AML-193 (cell line): ENCODE measurements at regions not wholly inside any gene's neighbourhood (a gene's known extent, or its start where the extent isn't known, plus 50 kb on each side); places are given as distances from the start of the nearest gene placed in this dataset.

Experiments
- DNase-seq, 2 experiments: peaks; one replicate each; lab custom pipeline; 2025; lab: John Stamatoyannopoulos, UW

DNA sequence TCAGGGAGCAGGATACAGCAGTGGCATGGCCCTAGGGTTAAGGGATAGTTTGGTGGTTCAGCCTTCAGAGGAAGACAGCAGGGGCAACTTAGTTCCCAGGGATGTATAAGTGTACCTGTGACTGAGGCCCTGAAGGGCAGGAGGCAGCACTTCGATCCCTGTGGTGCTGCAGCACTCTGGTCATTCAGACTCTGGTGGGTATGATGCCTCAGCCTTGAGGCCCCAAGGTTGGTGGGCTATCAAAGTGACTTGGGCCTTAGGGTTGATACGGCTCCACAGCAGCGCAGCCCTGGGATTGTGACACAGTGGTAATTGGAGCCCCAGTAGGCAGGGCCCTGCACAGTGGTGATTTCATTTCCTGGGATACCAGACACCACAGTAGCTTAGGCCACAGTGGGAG, 1703.1 kb downstream of the PCDH7 start:
- no peak for DNase-seq

GRCh38 chr4:32425243-32425642, 1705.1 kb downstream of the PCDH7 start:
- no peak for DNase-seq

- no peak for DNase-seq
Measured at GRCh38 chr4:32427566-32427965, 1707.4 kb downstream of the PCDH7 start.

DNA sequence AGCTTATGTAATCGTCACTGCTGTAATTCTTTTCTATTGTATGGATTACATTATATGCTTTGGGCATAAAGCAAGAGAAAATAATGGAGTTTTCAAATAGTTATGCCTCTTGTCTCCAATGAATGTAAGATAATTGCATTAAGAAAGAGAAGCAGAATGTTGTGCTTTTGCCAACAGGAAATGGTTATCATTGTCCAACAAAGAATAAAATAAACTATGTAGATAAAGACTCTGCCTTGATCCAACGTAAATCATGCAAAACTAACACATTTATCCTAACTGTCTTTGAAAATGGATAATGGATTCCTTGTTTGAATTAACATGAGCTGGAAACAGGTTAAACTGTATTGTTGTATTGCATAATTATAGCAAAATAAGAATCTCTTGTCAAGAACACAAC, 1709.0 kb downstream of the PCDH7 start:
- DNase-seq, result no peak

- DNase-seq, result no peak
Measured at GRCh38 chr4:32435308-32435707, 1715.1 kb downstream of the PCDH7 start.

DNA sequence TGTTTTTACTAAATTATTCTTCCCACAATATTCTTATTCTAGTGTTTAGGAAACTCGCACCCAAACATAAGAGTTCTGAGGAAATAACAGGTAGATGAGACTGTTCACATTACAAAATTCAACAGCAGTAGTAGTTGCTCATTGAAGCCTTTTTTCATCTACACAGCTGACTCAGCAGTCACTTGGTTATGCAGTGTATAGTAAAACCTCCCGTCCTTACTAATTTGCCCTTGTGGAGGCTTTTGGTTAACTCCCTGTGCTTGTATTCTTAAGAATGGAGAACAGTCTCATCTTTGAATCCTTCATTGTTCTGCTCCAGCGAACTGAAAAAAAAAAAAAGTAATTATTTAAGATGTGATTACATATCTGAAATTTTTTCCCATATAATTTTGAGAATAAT, 1716.6 kb downstream of the PCDH7 start:
- DNase-seq, result no peak

DNA sequence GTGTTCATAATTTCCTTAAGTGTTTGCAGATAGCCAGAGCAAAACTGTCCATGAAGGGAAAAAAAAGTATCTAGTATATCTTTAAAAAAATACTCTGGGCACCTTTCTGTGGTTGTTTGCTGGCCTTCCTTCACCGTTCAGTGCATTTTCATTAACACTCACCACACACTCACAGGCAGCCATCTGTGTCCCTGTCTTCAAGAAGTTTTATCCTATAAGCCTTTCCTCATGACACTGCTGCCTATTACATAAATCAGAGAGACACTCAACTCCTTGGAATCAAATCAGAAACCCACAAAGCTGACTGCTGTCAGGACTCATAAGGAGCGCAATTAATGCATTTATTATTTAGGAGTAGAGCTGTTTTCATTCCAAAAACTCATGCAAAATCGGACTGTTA, 1720.2 kb downstream of the PCDH7 start:
- no peak for DNase-seq

DNA sequence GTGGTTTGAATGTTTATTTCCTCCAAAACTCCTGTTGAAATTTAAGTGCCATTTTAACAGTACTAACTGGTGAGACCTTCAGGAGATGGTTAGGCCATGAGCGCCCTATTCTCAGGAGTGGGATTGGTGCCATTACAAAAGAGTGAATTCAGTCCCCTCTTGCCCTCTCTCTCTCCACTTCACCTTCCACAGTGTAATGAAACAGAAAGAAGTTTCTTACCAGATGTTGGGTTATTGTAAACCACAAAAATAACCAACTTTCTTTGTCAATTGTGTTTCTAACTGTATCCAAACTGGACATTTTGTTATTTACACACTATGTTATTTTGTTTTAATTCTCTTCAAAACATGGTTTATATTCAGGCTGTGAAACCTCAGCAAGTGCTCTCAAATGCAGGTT, 1734.3 kb downstream of the PCDH7 start:
- DNase-seq, result no peak

- no peak for DNase-seq
Measured at GRCh38 chr4:32455231-32455630, 1735.1 kb downstream of the PCDH7 start.

GRCh38 chr4:32460972-32461371, 1740.8 kb downstream of the PCDH7 start:
- DNase-seq, result no peak

- DNase-seq, result peak in 1 of 2 experiments; percentile 17
Measured at GRCh38 chr4:32462944-32463343, 1742.8 kb downstream of the PCDH7 start.

DNA sequence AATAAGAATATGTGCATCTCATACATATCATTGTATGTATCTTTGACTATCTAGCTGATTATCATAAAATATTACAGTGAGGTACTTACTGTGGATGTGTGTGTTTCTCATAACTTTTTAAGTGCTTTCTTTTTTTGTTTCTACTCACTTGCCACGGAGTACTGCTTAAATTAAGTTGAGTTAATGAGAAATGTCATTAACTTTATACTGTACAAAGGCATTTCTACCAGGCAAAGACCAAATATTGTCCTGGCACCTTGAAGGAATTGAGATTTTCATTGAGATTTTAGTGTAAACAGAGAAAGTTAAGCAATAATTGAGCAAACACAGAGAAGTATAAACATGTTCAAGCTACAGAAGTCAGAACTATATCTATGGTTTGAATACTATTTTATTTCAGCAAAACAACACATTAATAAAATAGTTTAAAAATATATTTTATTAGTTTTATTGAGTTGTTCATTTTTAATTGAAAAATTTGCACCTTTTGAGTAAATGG, 1750.0 kb downstream of the PCDH7 start:
- DNase-seq, result no peak

DNA sequence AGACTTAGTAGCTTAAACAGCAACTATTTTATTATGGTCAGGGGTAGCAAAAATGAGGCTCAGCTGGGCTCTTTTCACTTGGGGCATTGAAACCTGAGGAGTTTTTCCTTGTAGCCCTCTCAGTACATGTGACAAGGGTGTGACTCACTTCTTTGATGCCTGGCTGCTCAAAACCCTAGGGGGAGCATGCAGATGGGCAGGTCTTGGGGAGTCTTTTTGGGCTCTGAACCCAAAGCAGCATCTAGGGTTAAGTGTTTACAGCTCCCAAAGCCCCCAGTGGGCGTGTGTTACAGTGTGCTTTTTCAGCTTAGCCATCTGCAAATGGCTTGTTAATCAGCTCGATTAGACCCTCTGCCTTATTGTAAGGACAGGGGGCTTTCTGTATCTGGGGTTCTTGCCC, 1752.7 kb downstream of the PCDH7 start:
- DNase-seq, result no peak

DNA sequence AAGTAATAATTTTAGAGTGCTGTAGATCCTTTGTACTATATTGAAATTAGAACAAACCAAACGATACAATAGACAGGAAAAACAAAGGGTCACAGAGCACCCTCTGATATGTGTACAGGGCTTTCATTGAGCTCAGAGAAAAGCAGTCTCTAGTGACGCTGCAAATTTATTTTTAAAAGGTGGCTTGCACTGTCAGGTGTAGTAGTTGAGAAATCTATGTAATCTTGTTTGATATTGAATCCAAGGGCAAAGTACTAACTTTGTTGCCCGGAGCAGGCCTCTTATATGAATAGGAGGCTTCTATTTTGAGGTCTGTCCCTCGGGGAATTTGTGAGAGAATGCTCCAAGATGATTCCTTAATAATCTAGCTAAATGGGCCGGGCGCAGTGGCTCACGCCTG, 1755.5 kb downstream of the PCDH7 start:
- no peak for DNase-seq

DNA sequence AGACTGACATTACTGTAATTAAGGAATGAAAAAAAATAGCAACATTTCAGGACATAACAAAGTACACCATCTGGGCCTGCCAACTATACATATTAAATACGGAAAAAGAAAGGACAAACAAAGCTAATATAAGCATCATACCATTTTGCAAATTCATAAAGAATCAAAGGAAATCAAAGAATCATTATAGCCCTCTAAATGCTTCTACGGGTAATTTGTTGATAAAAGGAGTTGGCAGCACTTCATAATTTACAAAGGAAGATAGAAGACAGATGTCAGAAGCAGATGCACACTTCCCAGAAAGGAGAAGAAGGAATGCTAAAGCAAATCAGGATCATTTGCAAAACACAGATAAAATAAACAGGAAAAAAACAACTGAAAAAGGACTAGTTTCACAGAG, 1757.3 kb downstream of the PCDH7 start:
- no peak for DNase-seq

DNA sequence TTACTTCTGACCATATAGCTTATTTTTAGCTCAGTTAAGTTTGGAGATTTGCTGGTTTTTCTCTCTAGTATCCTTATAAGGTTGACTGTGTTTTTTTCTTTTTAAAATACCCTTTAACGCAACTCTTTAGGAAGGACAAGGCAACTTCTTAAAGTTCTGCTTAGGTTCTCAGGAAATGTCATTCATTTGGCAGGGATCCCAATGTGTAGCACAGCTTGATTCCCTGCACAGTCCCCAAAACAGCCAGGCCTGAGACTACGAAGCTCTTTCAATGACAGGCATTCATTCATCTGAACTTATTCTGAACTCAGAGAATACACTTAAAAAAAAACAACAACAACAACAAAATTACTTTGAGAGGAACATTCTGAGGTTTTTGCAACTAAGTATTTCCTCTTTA, 1765.8 kb downstream of the PCDH7 start:
- DNase-seq, result no peak

DNA sequence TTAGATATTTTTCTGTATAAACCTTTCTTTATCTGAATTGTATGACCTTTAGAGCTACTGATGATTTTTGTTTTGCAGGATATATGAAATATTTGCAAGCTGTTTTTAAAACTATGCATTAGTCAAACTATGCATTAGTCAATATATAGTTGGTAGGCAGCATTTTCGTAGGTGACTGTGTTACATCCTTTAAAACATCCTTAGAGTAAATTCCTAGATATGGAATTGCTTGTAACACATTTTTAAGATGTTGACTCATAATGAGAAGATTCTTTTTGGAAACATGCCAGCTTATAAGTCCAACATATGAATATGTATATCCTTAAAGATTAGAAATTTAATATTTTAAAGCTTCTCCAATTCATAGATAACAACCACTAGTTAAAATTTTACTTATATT, 1768.5 kb downstream of the PCDH7 start:
- DNase-seq, result no peak

DNA sequence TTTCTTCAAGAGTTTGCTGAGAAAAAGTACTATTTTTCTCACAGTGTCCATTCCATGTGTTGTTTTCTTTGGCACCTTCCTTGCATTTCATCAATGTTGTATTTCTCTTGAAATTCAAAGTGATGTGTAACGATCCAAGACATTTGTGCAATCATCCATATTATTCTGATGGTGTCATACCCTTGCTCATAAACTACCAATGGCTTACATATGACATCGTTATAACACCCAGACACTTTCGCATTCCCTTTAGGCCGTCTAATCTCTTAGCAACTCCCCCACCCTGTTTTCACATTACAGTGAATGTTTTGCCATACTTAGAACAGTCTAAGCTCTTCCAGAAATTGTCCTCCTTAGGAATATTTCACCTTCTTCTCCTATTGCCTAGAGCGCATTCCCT, 1779.0 kb downstream of the PCDH7 start:
- DNase-seq, result no peak

- no peak for DNase-seq
Measured at GRCh38 chr4:32503241-32503640, 1783.1 kb downstream of the PCDH7 start.

DNA sequence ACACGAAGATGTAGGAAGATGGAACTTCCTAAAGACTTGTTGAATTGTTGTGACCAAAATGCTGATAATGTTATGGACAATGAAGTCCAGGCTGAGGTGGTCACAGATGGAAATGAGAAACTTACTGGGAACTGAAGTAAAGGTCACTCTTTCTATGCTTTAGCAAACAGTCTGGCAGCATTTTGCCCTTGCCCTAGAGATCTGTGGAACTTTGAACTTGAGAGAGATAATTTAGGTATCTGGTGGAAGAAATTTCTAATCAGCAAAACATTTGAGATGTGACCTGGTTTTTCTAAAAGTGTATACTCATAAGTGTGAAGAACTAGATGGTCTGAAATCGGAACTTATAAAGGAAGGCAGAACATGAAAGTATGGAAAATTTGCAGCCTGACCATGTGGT, 1785.9 kb downstream of the PCDH7 start:
- DNase-seq, result no peak

GRCh38 chr4:32519060-32519459, 1798.9 kb downstream of the PCDH7 start:
- DNase-seq, result no peak

GRCh38 chr4:32525420-32525819, 1805.3 kb downstream of the PCDH7 start:
- no peak for DNase-seq

DNA sequence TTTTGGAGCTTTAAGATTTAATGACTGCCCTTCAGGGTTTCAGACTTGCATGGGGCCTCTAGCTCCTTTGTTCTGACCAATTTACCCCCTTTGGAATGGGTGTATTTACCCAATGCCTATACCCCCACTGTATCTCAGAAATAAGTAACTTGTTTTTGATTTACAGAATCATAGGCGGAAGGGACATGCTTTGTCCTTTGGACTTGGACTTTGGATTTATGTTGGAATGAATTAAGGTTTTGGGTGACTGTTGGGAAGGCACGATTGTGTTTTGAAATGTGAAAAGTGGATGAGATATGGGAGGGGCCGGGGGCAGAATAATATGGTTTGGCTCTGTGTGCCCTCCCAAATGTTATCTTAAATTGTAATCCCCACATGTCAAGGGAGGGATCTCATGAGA, 1824.7 kb downstream of the PCDH7 start:
- no peak for DNase-seq

DNA sequence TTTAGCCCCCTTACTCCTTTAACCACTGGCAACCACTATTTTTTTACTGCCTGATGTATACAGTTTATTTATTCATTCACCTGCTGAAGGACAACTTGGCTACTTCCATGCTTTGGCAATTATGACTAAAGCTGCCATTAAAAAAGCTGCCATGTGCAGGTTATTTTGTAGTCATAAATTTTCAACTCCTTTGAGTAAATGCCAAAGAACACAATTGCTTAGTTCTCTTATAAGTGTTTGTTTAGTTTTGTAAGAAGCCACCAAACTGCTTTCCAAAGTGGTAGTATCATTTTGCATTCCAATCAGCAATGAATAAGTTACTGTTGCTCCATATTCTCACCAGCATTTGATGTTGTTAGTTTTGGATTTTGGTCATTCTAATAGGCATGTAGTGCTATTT, 1831.8 kb downstream of the PCDH7 start:
- no peak for DNase-seq

DNA sequence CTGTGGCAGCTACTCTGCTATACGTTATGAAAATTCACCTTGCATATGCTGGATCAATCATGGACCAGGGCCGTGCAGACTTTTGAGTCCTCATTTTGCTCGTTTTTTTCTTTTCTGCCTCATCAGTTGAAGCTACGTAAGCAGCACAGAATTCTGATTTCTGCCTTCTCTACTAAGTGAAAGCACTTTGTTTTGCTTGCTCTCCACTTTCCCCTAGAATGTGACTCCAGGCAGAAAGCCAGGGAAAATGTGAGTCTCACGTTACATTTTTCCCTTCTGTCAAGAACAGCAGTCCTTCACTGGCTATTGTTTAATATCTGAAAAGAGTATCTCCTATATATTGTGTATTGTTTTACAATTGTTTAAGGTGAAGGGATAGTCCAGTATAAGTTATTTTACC, 1840.1 kb downstream of the PCDH7 start:
- no peak for DNase-seq
